Vagina (tissue), 2 donors: ENCODE measurements at regions not wholly inside any gene's neighbourhood (a gene's known extent, or its start where the extent isn't known, plus 50 kb on each side); places are given as distances from the start of the nearest gene placed in this dataset.

ENCODE experiments used
- POLR2A ChIP-seq, 2 donors: fragments of 450-650 bp; IDR thresholded peaks; one replicate each; pipeline ENCODE4 v1.6.1; 2017; ENCODE audit warnings: antibody characterized with exemption in 2 of 2, mild to moderate bottlenecking in 2 of 2, moderate library complexity in 2 of 2
- POLR2AphosphoS5 ChIP-seq, 2 donors: sonication (generic); formaldehyde crosslinking; IDR thresholded peaks; one replicate each; pipeline ENCODE4 v1.9.0; 2017; ENCODE audit warnings: antibody characterized with exemption in 2 of 2, mild to moderate bottlenecking in 2 of 2, low read depth in 1 of 2; ENCODE audit not compliant: insufficient read depth in 1 of 2
- TF ChIP-seq, protein P1 (sequence below), 3 experiments: fragments of 450-650 bp in 2 of 3; fragments of 200-600 bp in 1 of 3; sonication (generic) in 1 of 3; IDR thresholded peaks; one replicate each; pipeline ENCODE4 v1.5.1; 2017 to 2019; ENCODE audit warnings: antibody characterized with exemption in 3 of 3, mild to moderate bottlenecking in 2 of 3, moderate library complexity in 2 of 3

DNA sequence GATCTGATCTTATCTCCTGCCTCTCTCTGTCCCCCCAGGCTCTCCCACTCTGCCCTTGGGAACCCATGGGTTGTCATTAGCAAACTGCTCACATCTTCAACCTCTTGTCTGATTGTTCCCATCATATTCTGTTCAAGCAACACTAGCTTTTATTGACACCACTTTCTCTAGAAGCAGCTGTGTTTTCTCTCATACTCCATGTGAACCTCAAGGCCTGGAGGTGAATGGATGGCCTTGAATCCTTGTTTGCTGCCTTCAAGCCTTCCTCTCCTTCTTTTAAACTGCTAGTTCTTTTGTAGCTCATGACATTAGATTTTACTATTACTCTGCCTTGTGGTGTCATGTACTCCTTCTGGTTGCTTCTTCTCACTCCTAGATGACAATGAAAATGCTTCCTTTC, 149.5 kb upstream of the WDFY3 start:
- TF ChIP-seq, protein P1, sequence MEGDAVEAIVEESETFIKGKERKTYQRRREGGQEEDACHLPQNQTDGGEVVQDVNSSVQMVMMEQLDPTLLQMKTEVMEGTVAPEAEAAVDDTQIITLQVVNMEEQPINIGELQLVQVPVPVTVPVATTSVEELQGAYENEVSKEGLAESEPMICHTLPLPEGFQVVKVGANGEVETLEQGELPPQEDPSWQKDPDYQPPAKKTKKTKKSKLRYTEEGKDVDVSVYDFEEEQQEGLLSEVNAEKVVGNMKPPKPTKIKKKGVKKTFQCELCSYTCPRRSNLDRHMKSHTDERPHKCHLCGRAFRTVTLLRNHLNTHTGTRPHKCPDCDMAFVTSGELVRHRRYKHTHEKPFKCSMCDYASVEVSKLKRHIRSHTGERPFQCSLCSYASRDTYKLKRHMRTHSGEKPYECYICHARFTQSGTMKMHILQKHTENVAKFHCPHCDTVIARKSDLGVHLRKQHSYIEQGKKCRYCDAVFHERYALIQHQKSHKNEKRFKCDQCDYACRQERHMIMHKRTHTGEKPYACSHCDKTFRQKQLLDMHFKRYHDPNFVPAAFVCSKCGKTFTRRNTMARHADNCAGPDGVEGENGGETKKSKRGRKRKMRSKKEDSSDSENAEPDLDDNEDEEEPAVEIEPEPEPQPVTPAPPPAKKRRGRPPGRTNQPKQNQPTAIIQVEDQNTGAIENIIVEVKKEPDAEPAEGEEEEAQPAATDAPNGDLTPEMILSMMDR (IDR thresholded peaks at IDR 0.05), result no peak
- no peak for TF ChIP-seq POLR2A (IDR thresholded peaks at IDR 0.05)
- TF ChIP-seq POLR2AphosphoS5 (IDR thresholded peaks at IDR 0.05; ENCODE audit: insufficient read depth in 1 of 2, low read depth in 1 of 2), result no peak
